ENCODE measurements at regions not wholly inside any gene's neighbourhood (a gene's known extent, or its start where the extent isn't known, plus 50 kb on each side); places are given as distances from the start of the nearest gene placed in this dataset.

DNA sequence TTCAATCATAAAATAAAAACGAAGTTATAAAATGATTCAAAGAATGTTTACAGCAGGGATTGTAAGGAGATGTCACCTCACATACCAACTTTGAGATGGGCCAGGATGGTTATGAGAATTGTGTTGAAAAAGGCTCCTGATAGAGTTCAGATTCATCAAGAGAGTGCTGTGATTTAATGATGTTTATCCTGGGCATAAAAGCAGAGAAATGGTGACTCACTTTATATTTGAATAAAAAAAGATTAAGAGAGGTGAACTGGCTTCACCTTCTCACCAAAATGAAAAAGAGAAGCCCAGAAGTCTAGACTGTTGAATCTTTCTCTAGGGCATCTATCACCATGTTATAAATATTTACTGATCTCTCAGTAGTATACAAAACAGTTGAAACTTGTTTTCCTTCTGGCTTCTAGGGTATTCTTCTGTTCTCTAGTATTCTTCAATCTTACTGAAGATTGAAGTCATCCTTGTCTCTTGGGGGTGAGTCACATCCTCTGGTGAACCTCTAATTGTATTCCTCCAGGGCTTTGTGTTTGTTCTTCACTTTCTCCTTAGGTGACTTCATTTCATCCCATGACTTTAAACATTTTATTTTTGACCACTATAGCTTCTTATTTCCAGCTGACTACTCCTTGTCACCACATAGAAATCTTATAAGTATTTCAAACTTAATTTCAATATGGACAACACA is 1237.3 kb upstream of the C9orf72 start:
- Histone ChIP-seq H4K20me1 (ENCODE audit: insufficient read depth) (no peaks in the 10 kb centered on the region), H3K4me3 (no peak overlapping the region), H3K79me2 (ENCODE audit: low read depth) (no peaks in the 10 kb centered on the region), H3K27me3 (ENCODE audit: insufficient read depth, low read depth) (no peaks in the 10 kb centered on the region), H3K9me3 (ENCODE audit: insufficient read depth, low read depth) (no peaks in the 10 kb centered on the region), H3K36me3 (ENCODE audit: low read depth) (no peaks in the 10 kb centered on the region), H3K9me2 (ENCODE audit: insufficient read depth) (no peaks in the 10 kb centered on the region), H3K4me1 (replicated peaks; ENCODE audit: insufficient read depth) (no peaks in the 10 kb centered on the region), H2AFZ (no peak overlapping the region), H3K27ac (no peak overlapping the region), H3F3A (ENCODE audit: insufficient read depth, low read depth) (no peaks in the 10 kb centered on the region), H3K4me2 (no peak overlapping the region)
- BruUV-seq (replicated peaks): no TSS peak
- intact Hi-C loops (cut with micrococcal nuclease; ENCODE audit: unreplicated experiment): no loop called here
- ChIA-PET CTCF (no interaction called here), POLR2A (ENCODE audit: unreplicated experiment) (no interaction called here)
- DNase-seq: no peak
- no peak for TF ChIP-seq EZH2 (IDR thresholded peaks at IDR 0.05; ENCODE audit: low read depth)
- no peak for TF ChIP-seq CTCF (conservative IDR thresholded peaks at IDR 0.05)

DNA sequence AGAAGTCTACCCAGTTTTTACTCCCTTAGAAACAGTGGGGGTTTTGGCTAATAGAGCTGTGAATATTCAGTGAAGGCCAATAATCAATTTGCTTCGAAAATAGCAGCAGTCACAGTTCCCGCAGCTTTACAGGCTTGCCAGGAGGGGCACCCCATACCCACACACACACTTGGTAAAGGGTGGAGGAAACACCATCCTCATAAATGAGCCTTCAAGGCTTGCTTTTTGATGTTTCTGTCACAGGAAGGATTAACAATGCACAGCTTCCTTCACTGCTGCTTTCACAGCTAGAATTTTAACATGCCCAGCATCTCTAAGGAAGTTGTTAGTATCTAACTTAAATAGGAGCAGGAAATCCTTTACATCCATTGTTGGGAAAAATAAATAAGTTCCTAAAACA is 1247.5 kb upstream of the C9orf72 start:
- no peaks in the 10 kb centered on the region for H3K79me2 ChIP-seq (ENCODE audit: low read depth)
- POLR2A ChIA-PET (ENCODE audit: unreplicated experiment): no interaction called here
- no peak overlapping the region for H3K4me2 ChIP-seq
- H3K9me2 ChIP-seq (ENCODE audit: insufficient read depth): no peaks in the 10 kb centered on the region
- no peaks in the 10 kb centered on the region for H3K36me3 ChIP-seq (ENCODE audit: low read depth)
- H3K27me3 ChIP-seq (ENCODE audit: insufficient read depth, low read depth): no peaks in the 10 kb centered on the region
- DNase-seq: no peak
- no peaks in the 10 kb centered on the region for H3K9me3 ChIP-seq (ENCODE audit: insufficient read depth, low read depth)
- CTCF ChIA-PET: no interaction called here
- intact Hi-C loops (cut with micrococcal nuclease; ENCODE audit: unreplicated experiment): no loop called here
- TF ChIP-seq EZH2 (IDR thresholded peaks at IDR 0.05; ENCODE audit: low read depth) (no peak), CTCF (conservative IDR thresholded peaks at IDR 0.05) (no peak)
- no peaks in the 10 kb centered on the region for H3F3A ChIP-seq (ENCODE audit: insufficient read depth, low read depth)
- no peaks in the 10 kb centered on the region for H4K20me1 ChIP-seq (ENCODE audit: insufficient read depth)
- no peak overlapping the region for H3K4me3 ChIP-seq
- H3K4me1 ChIP-seq (replicated peaks; ENCODE audit: insufficient read depth): no peaks in the 10 kb centered on the region
- H2AFZ ChIP-seq: no peak overlapping the region
- BruUV-seq (replicated peaks): no TSS peak
- H3K27ac ChIP-seq: no peak overlapping the region

DNA sequence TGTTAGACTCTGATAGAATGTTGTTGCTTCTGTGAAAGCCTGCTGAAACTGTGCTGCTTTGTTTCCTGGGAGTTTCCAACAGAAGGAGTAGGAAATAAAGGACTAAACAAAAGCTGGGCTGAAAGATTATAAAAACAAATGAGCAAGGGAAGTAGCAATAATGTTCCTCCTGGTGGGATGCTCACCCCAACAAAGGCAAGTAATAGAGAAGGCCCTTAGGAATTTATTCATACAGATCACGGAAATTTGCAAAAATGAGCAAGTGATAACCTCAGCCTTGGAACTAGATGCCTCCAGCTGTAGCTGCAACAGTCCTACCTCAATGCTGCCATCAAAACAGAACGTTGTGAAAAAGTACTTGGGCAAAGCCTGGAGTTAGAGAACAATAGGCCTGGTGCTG is 1248.0 kb upstream of the C9orf72 start:
- no peak for DNase-seq
- H3K4me1 ChIP-seq (replicated peaks; ENCODE audit: insufficient read depth): no peaks in the 10 kb centered on the region
- ChIA-PET POLR2A (ENCODE audit: unreplicated experiment) (no interaction called here), CTCF (no interaction called here)
- H3K79me2 ChIP-seq (ENCODE audit: low read depth): no peaks in the 10 kb centered on the region
- no peaks in the 10 kb centered on the region for H3K9me3 ChIP-seq (ENCODE audit: insufficient read depth, low read depth)
- H2AFZ ChIP-seq: no peak overlapping the region
- H3K9me2 ChIP-seq (ENCODE audit: insufficient read depth): no peaks in the 10 kb centered on the region
- no peak overlapping the region for H3K4me3 ChIP-seq
- TF ChIP-seq EZH2 (IDR thresholded peaks at IDR 0.05; ENCODE audit: low read depth) (no peak), CTCF (conservative IDR thresholded peaks at IDR 0.05) (no peak)
- intact Hi-C loops (cut with micrococcal nuclease; ENCODE audit: unreplicated experiment): no loop called here
- no TSS peak for BruUV-seq (replicated peaks)
- no peaks in the 10 kb centered on the region for H4K20me1 ChIP-seq (ENCODE audit: insufficient read depth)
- no peaks in the 10 kb centered on the region for H3K36me3 ChIP-seq (ENCODE audit: low read depth)
- H3F3A ChIP-seq (ENCODE audit: insufficient read depth, low read depth): no peaks in the 10 kb centered on the region
- H3K4me2 ChIP-seq: no peak overlapping the region
- H3K27ac ChIP-seq: no peak overlapping the region
- H3K27me3 ChIP-seq (ENCODE audit: insufficient read depth, low read depth): no peaks in the 10 kb centered on the region

All from PC-9 (cell line).